ENCODE measurements at regions not wholly inside any gene's neighbourhood (a gene's known extent, or its start where the extent isn't known, plus 50 kb on each side); places are given as distances from the start of the nearest gene placed in this dataset.
"Not testable (repeated sequence)": the region's sequence is repeated elsewhere in the genome, so short reads cannot be mapped to it uniquely, and the experiment has no call there.

- DNase-seq, result not testable (repeated sequence)
Observed at GRCh38 chr2:95686056-95686825, 94.4 kb downstream of the TRIM43 start.

- DNase-seq, result not testable (repeated sequence)
Observed at GRCh38 chr2:95687852-95688251, 96.1 kb downstream of the TRIM43 start.

- not testable (repeated sequence) for DNase-seq
Observed at GRCh38 chr2:95691210-95691609, 99.4 kb downstream of the TRIM43 start.

GRCh38 chr2:95693071-95693846, 101.5 kb downstream of the TRIM43 start:
- not testable (repeated sequence) for DNase-seq

- DNase-seq, result no peak
Observed at GRCh38 chr2:95695613-95696012, 103.8 kb downstream of the TRIM43 start.

GRCh38 chr2:95698146-95698545, 106.3 kb downstream of the TRIM43 start:
- no peak for DNase-seq

GRCh38 chr2:95699201-95700184, 107.7 kb downstream of the TRIM43 start:
- DNase-seq, result not testable (repeated sequence)

- DNase-seq, result no peak
Observed at GRCh38 chr2:95700519-95700918, 108.7 kb downstream of the TRIM43 start.

- DNase-seq, result no peak
Observed at GRCh38 chr2:95702471-95702870, 110.7 kb downstream of the TRIM43 start.

GRCh38 chr2:95707161-95707560, 115.4 kb downstream of the TRIM43 start:
- not testable (repeated sequence) for DNase-seq

- no peak for DNase-seq
Observed at GRCh38 chr2:95707837-95708236, 116.0 kb downstream of the TRIM43 start.

GRCh38 chr2:95709831-95710230, 118.0 kb downstream of the TRIM43 start:
- no peak for DNase-seq

GRCh38 chr2:95713470-95714177, 121.8 kb downstream of the TRIM43 start:
- DNase-seq, result not testable (repeated sequence)

GRCh38 chr2:95714398-95714797, 122.6 kb downstream of the TRIM43 start:
- not testable (repeated sequence) for DNase-seq

- DNase-seq, result no peak
Observed at GRCh38 chr2:95719473-95720060, 127.8 kb downstream of the TRIM43 start.

GRCh38 chr2:95721726-95722125, 129.9 kb downstream of the TRIM43 start:
- no peak for DNase-seq

GRCh38 chr2:95722131-95722697, 130.4 kb downstream of the TRIM43 start:
- DNase-seq, result no peak

- not testable (repeated sequence) for DNase-seq
Observed at GRCh38 chr2:95723627-95724210, 131.9 kb downstream of the TRIM43 start.

- DNase-seq, result not testable (repeated sequence)
Observed at GRCh38 chr2:95725191-95725590, 133.4 kb downstream of the TRIM43 start.

- not testable (repeated sequence) for DNase-seq
Observed at GRCh38 chr2:95725677-95726076, 133.9 kb downstream of the TRIM43 start.

- not testable (repeated sequence) for DNase-seq
Observed at GRCh38 chr2:95727420-95727819, 135.6 kb downstream of the TRIM43 start.

Measured in stimulated activated CD8-positive, alpha-beta memory T cell treated with anti-CD3 and anti-CD28 coated beads, Interleukin-4, amount 100 ng/mL, for 48 hours (primary cell).